C4-2B (cell line): ENCODE measurements at regions not wholly inside any gene's neighbourhood (a gene's known extent, or its start where the extent isn't known, plus 50 kb on each side); places are given as distances from the start of the nearest gene placed in this dataset.

Experiments
- CTCF ChIP-seq: fragments of 450-650 bp; conservative IDR thresholded peaks from 2 replicates; pipeline ENCODE4 v1.5.1; 2017; ENCODE audit warnings: mild to moderate bottlenecking
- ZFX ChIP-seq: fragments of 450-650 bp; IDR thresholded peaks from 2 replicates; pipeline ENCODE4 v1.6.1; 2017

GRCh38 chr11:26014456-26015115 is 317.3 kb upstream of the ANO3 start:
- TF ChIP-seq CTCF (no peak), ZFX (no peak)
